Tibial nerve (tissue), 4 donors: ENCODE measurements at regions not wholly inside any gene's neighbourhood (a gene's known extent, or its start where the extent isn't known, plus 50 kb on each side); places are given as distances from the start of the nearest gene placed in this dataset.

ENCODE experiments used
- EP300 ChIP-seq, 2 donors: sonication (generic); formaldehyde crosslinking; IDR thresholded peaks; one replicate each; pipeline ENCODE4 v1.6.1; 2017; ENCODE audit warnings: antibody characterized with exemption in 2 of 2, mild to moderate bottlenecking in 1 of 2
- TF ChIP-seq, protein P1 (sequence below), 5 experiments: fragments of 200-600 bp in 3 of 5; fragments of 450-650 bp in 2 of 5; sonication (generic) in 3 of 5; IDR thresholded peaks; one replicate each; pipeline ENCODE4 v1.5.1; 2016 to 2019; ENCODE audit warnings: antibody characterized with exemption in 5 of 5, mild to moderate bottlenecking in 3 of 5, moderate library complexity in 2 of 5

- TF ChIP-seq, protein P1, sequence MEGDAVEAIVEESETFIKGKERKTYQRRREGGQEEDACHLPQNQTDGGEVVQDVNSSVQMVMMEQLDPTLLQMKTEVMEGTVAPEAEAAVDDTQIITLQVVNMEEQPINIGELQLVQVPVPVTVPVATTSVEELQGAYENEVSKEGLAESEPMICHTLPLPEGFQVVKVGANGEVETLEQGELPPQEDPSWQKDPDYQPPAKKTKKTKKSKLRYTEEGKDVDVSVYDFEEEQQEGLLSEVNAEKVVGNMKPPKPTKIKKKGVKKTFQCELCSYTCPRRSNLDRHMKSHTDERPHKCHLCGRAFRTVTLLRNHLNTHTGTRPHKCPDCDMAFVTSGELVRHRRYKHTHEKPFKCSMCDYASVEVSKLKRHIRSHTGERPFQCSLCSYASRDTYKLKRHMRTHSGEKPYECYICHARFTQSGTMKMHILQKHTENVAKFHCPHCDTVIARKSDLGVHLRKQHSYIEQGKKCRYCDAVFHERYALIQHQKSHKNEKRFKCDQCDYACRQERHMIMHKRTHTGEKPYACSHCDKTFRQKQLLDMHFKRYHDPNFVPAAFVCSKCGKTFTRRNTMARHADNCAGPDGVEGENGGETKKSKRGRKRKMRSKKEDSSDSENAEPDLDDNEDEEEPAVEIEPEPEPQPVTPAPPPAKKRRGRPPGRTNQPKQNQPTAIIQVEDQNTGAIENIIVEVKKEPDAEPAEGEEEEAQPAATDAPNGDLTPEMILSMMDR (IDR thresholded peaks at IDR 0.05): no peak
- no peak for TF ChIP-seq EP300 (IDR thresholded peaks at IDR 0.05)
These were observed 325.6 kb downstream of the PRELID2 start for GRCh38 chr5:145509336-145510136.
